ENCODE measurements at regions not wholly inside any gene's neighbourhood (a gene's known extent, or its start where the extent isn't known, plus 50 kb on each side); places are given as distances from the start of the nearest gene placed in this dataset.

- H3K4me3 Mint-ChIP-seq, result no peak overlapping the region
- H3K27me3 Mint-ChIP-seq (ENCODE audit: low read depth in 2 of 2), result peaks cover 8 to 28% of the 10 kb centered on the region in 2 donors
- no peak for TF ChIP-seq CTCF (IDR thresholded peaks at IDR 0.05)
- no peak overlapping the region for H3K4me3 ChIP-seq (ENCODE audit: low read length)
- intact Hi-C loops (cut with micrococcal nuclease), result no loop called here
- H3K4me1 Mint-ChIP-seq, result no peaks in the 10 kb centered on the region
- H3K9me3 ChIP-seq (ENCODE audit: control insufficient read depth, insufficient read depth, low read length), result no peaks in the 10 kb centered on the region
- no peak for DNase-seq
- H3K27ac ChIP-seq (ENCODE audit: low read length), result no peak overlapping the region
- H3K27me3 ChIP-seq (ENCODE audit: control insufficient read depth, insufficient read depth, low read length), result no peaks in the 10 kb centered on the region
- ATAC-seq, result no peak
- no peaks in the 10 kb centered on the region for H3K36me3 Mint-ChIP-seq
- H3K27ac Mint-ChIP-seq, result no peak overlapping the region
- H3K4me1 ChIP-seq (ENCODE audit: control insufficient read depth, insufficient read depth, low read length), result no peaks in the 10 kb centered on the region
- H3K9me3 Mint-ChIP-seq, result no peaks in the 10 kb centered on the region
- WGBS (ENCODE audit: insufficient coverage), result 93% methylated on average over 6 of the region's 6 CpGs
- H3K36me3 ChIP-seq (ENCODE audit: control insufficient read depth, insufficient read depth, low read length), result no peaks in the 10 kb centered on the region
Observed at GRCh38 chr10:113453351-113453750, 99.5 kb upstream of the HABP2 start.

GRCh38 chr10:113454341-113455061 lies 98.4 kb upstream of the HABP2 start:
- peak; percentile 8 to 16 for DNase-seq
- Mint-ChIP-seq H3K4me3 (no peak overlapping the region), H3K27me3 (ENCODE audit: low read depth in 2 of 2) (peaks cover 8 to 27% of the 10 kb centered on the region in 2 donors), H3K9me3 (no peaks in the 10 kb centered on the region), H3K36me3 (no peaks in the 10 kb centered on the region), H3K4me1 (no peaks in the 10 kb centered on the region), H3K27ac (no peak overlapping the region)
- ATAC-seq, result peak in 1 of 3 donors; percentile 45
- Histone ChIP-seq H3K9me3 (ENCODE audit: control insufficient read depth, insufficient read depth, low read length) (no peaks in the 10 kb centered on the region), H3K36me3 (ENCODE audit: control insufficient read depth, insufficient read depth, low read length) (no peaks in the 10 kb centered on the region), H3K4me1 (ENCODE audit: control insufficient read depth, insufficient read depth, low read length) (no peaks in the 10 kb centered on the region), H3K27ac (ENCODE audit: low read length) (no peak overlapping the region), H3K4me3 (ENCODE audit: low read length) (no peak overlapping the region), H3K27me3 (ENCODE audit: control insufficient read depth, insufficient read depth, low read length) (no peaks in the 10 kb centered on the region)
- WGBS (ENCODE audit: insufficient coverage), result 14% methylated on average over 14 of the region's 15 CpGs
- peak; percentile 12 for TF ChIP-seq CTCF (IDR thresholded peaks at IDR 0.05)
- intact Hi-C loops (cut with micrococcal nuclease), result no loop called here

- Histone ChIP-seq H3K36me3 (ENCODE audit: control insufficient read depth, insufficient read depth, low read length) (no peaks in the 10 kb centered on the region), H3K27me3 (ENCODE audit: control insufficient read depth, insufficient read depth, low read length) (no peaks in the 10 kb centered on the region), H3K4me1 (ENCODE audit: control insufficient read depth, insufficient read depth, low read length) (no peaks in the 10 kb centered on the region), H3K4me3 (ENCODE audit: low read length) (no peak overlapping the region), H3K9me3 (ENCODE audit: control insufficient read depth, insufficient read depth, low read length) (no peaks in the 10 kb centered on the region), H3K27ac (ENCODE audit: low read length) (no peak overlapping the region)
- no peak for TF ChIP-seq CTCF (IDR thresholded peaks at IDR 0.05)
- WGBS (ENCODE audit: insufficient coverage), result 63% methylated on average over 3 of the region's 3 CpGs
- H3K36me3 Mint-ChIP-seq, result no peaks in the 10 kb centered on the region
- intact Hi-C loops (cut with micrococcal nuclease), result no loop called here
- DNase-seq (no peak), ATAC-seq (no peak)
- no peak overlapping the region for H3K4me3 Mint-ChIP-seq
- no peaks in the 10 kb centered on the region for H3K9me3 Mint-ChIP-seq
- H3K4me1 Mint-ChIP-seq, result no peaks in the 10 kb centered on the region
- no peak overlapping the region for H3K27ac Mint-ChIP-seq
- H3K27me3 Mint-ChIP-seq (ENCODE audit: low read depth in 2 of 2), result peaks cover 8 to 18% of the 10 kb centered on the region in 2 donors
Observed at GRCh38 chr10:113455947-113456346, 96.9 kb upstream of the HABP2 start.

GRCh38 chr10:113456741-113457140 lies 96.1 kb upstream of the HABP2 start:
- H3K27ac Mint-ChIP-seq, result no peak overlapping the region
- no peak for TF ChIP-seq CTCF (IDR thresholded peaks at IDR 0.05)
- 76% methylated on average over 6 of the region's 6 CpGs for WGBS (ENCODE audit: insufficient coverage)
- H3K27me3 Mint-ChIP-seq (ENCODE audit: low read depth in 2 of 2), result peaks cover 7 to 26% of the 10 kb centered on the region in 2 donors
- no peak for DNase-seq
- intact Hi-C loops (cut with micrococcal nuclease), result no loop called here
- H3K9me3 ChIP-seq (ENCODE audit: control insufficient read depth, insufficient read depth, low read length), result no peaks in the 10 kb centered on the region
- no peaks in the 10 kb centered on the region for H3K36me3 Mint-ChIP-seq
- no peaks in the 10 kb centered on the region for H3K9me3 Mint-ChIP-seq
- no peak overlapping the region for H3K27ac ChIP-seq (ENCODE audit: low read length)
- no peak for ATAC-seq
- H3K27me3 ChIP-seq (ENCODE audit: control insufficient read depth, insufficient read depth, low read length), result no peaks in the 10 kb centered on the region
- no peak overlapping the region for H3K4me3 ChIP-seq (ENCODE audit: low read length)
- no peaks in the 10 kb centered on the region for H3K4me1 ChIP-seq (ENCODE audit: control insufficient read depth, insufficient read depth, low read length)
- no peaks in the 10 kb centered on the region for H3K36me3 ChIP-seq (ENCODE audit: control insufficient read depth, insufficient read depth, low read length)
- H3K4me1 Mint-ChIP-seq, result no peaks in the 10 kb centered on the region
- H3K4me3 Mint-ChIP-seq, result no peak overlapping the region

All from natural killer cell (primary cell).